K562 (cell line): ENCODE measurements at regions not wholly inside any gene's neighbourhood (a gene's known extent, or its start where the extent isn't known, plus 50 kb on each side); places are given as distances from the start of the nearest gene placed in this dataset.

Source experiments
- ATAC-seq: fragments of 200-7000 bp; cut with Tn5 transposase; 3 replicates; pipeline ENCODE4 v1.9.1; 2020; ENCODE audit warnings: moderate library complexity
- BruUV-seq: library from RNA; stranded (reverse); fragments of 400-500 nt; replicated peaks from 2 replicates; lab custom pipeline; 2021; lab: Mats Ljungman, UMichigan
- CTCF ChIA-PET: fragments of 300-600 bp; formaldehyde crosslinking; extraction: SDS; loops from one replicate; lab custom pipeline; 2021; ENCODE audit warnings: low intra/inter-chr PET ratio; lab: Yijun Ruan, JAX
- POLR2A ChIA-PET: fragments of 300-600, 350-650 bp; sonication (Branson Sonifier 250); formaldehyde crosslinking; extraction: SDS; loops from one replicate; lab custom pipeline; 2021; ENCODE audit warnings: antibody characterized with exemption, inconsistent platforms; lab: Yijun Ruan, JAX
- DNase-seq, 4 experiments: peaks; one replicate each; pipeline versions ENCODE4 v3.0.0 to v3.0.0-alpha.2; 2011 to 2018; ENCODE audit warnings: low spot score in 3 of 4, mixed read lengths in 3 of 4; ENCODE audit errors: extremely low read depth in 1 of 4
- FAIRE-seq: peaks from 2 replicates; lab custom pipeline; 2011; peaks lifted over from hg19 to GRCh38; lab: Jason Lieb, UNC
- H2AFZ ChIP-seq: 2 replicates; pipeline ENCODE4 v1.6.0; 2011; ENCODE audit warnings: low read depth, low read length, control low read depth, inconsistent platforms
- H3K27ac ChIP-seq: fragments of 200-600 bp; 3 replicates; pipeline ENCODE4 v1.8.0; 2011; ENCODE audit warnings: low read depth, mild to moderate bottlenecking, control low read depth, inconsistent platforms, low read length, moderate library complexity, mixed read lengths; ENCODE audit errors: extremely low read depth
- H3K27me3 ChIP-seq, 2 experiments: fragments of 300-600 bp in 1 of 2; 2 replicates in 1 of 2; 3 replicates in 1 of 2; pipeline versions ENCODE4 v1.6.0 to v1.8.0; 2011; ENCODE audit warnings: inconsistent platforms in 2 of 2, low read length in 2 of 2, mild to moderate bottlenecking in 1 of 2, mixed read lengths in 1 of 2, moderate library complexity in 1 of 2; ENCODE audit not compliant: control insufficient read depth in 2 of 2, insufficient read depth in 2 of 2
- H3K36me3 ChIP-seq: fragments of 300-600 bp; 3 replicates; pipeline ENCODE4 v1.8.0; 2011; ENCODE audit warnings: mild to moderate bottlenecking, low read length, inconsistent platforms; ENCODE audit not compliant: control insufficient read depth, insufficient read depth
- H3K4me1 ChIP-seq, 2 experiments: fragments of 200-600 bp in 1 of 2; replicated peaks in 1 of 2; 2 replicates in 1 of 2; 3 replicates in 1 of 2; pipeline versions ENCODE4 v1.5.1 to v1.8.0; 2011; ENCODE audit warnings: inconsistent platforms in 2 of 2, low read length in 2 of 2, mild to moderate bottlenecking in 1 of 2, mixed read lengths in 1 of 2, moderate library complexity in 1 of 2; ENCODE audit not compliant: control insufficient read depth in 2 of 2, insufficient read depth in 2 of 2
- H3K4me2 ChIP-seq: 2 replicates; pipeline ENCODE4 v1.6.1; 2011; ENCODE audit warnings: low read length, control low read depth, inconsistent platforms, mixed read lengths; ENCODE audit not compliant: insufficient read depth
- H3K4me3 ChIP-seq: fragments of 200-600 bp; sonication (generic), shearing (Covaris generic); 2 replicates; pipeline ENCODE4 v1.5.1; 2016; ENCODE audit warnings: control low read depth, inconsistent platforms
- H3K79me2 ChIP-seq: fragments of 200-600 bp; 3 replicates; pipeline ENCODE4 v1.8.0; 2011; ENCODE audit warnings: low read length, inconsistent platforms; ENCODE audit not compliant: control insufficient read depth, insufficient read depth
- H3K9ac ChIP-seq, 2 experiments: 2 replicates each; pipeline versions ENCODE4 v1.6.0 to v1.6.1; 2011; ENCODE audit warnings: low read depth in 2 of 2, low read length in 2 of 2, control low read depth in 1 of 2, inconsistent platforms in 1 of 2, mild to moderate bottlenecking in 1 of 2, mixed read lengths in 1 of 2; ENCODE audit not compliant: insufficient read depth in 1 of 2
- H3K9me1 ChIP-seq: one replicate; pipeline ENCODE4 v1.6.0; 2011; ENCODE audit warnings: inconsistent platforms, mild to moderate bottlenecking, low read length, moderate library complexity; ENCODE audit not compliant: control insufficient read depth, insufficient read depth
- H3K9me3 ChIP-seq: replicated peaks from 2 replicates; pipeline ENCODE4 v1.5.1; 2011; ENCODE audit warnings: low read depth, low read length, inconsistent platforms; ENCODE audit not compliant: control insufficient read depth, insufficient read depth
- H4K20me1 ChIP-seq: replicated peaks from 2 replicates; pipeline ENCODE4 v1.6.1; 2011; ENCODE audit warnings: low read length, inconsistent platforms, mixed read lengths; ENCODE audit not compliant: control insufficient read depth, insufficient read depth
- ARHGAP35 ChIP-seq: fragments of 450-650 bp; IDR thresholded peaks from 2 replicates; pipeline ENCODE4 v1.6.1; 2018; ENCODE audit not compliant: partially characterized antibody
- ATF1 ChIP-seq, 2 experiments: fragments of 450-650 bp in 1 of 2; IDR thresholded peaks; 2 replicates each; pipeline ENCODE4 v1.6.1; 2016; ENCODE audit warnings: missing compliant biosample characterization in 1 of 2, missing genetic modification characterization in 1 of 2
- DPF2 ChIP-seq: fragments of 450-650 bp; IDR thresholded peaks from 2 replicates; pipeline ENCODE4 v1.6.1; 2016
- MEF2D ChIP-seq: conservative IDR thresholded peaks from 2 replicates; pipeline ENCODE4 v1.6.1; 2016; ENCODE audit warnings: low read depth, missing genetic modification characterization, missing compliant biosample characterization
- NCOA1 ChIP-seq: fragments of 450-650 bp; IDR thresholded peaks from 2 replicates; pipeline ENCODE4 v1.6.1; 2016; ENCODE audit warnings: low read depth
- NR3C1 ChIP-seq: sonication (generic); formaldehyde crosslinking; IDR thresholded peaks from 2 replicates; pipeline ENCODE4 v1.8.1; 2022; ENCODE audit warnings: missing genetic modification reagents
- XRCC4 ChIP-seq: IDR thresholded peaks from one replicate; pipeline ENCODE4 v1.6.1; 2011; ENCODE audit not compliant: insufficient read depth, insufficient read length; ENCODE audit errors: extremely low read depth
- ZNF143 ChIP-seq: sonication (generic); formaldehyde crosslinking; IDR thresholded peaks from 2 replicates; pipeline ENCODE4 v1.9.0; 2022; ENCODE audit warnings: mild to moderate bottlenecking, missing genetic modification reagents
- WGBS: fragments of 100-300 bp; shearing (Covaris generic); methylation state at CpG from one replicate; pipeline ENCODE4 v1.1.6; 2016; ENCODE audit warnings: low coverage, mixed read lengths; ENCODE audit not compliant: insufficient coverage; ENCODE audit errors: missing lambda C conversion rate; 5-methylcytosine and 5-hydroxymethylcytosine counted together
- in situ Hi-C: fragments of 300-500 bp; cut with MboI; formaldehyde crosslinking; loops from 4 replicates; pipeline ENCODE4 v1.15.0; 2018; ENCODE audit warnings: inconsistent platforms, mixed read lengths
- intact Hi-C: fragments of 100-400 bp; cut with micrococcal nuclease; formaldehyde crosslinking; loops from 2 replicates; pipeline ENCODE4 v1.14.2; 2022
- TF ChIP-seq, protein P1 (sequence below): fragments of 450-650 bp; IDR thresholded peaks from 2 replicates; pipeline ENCODE4 v1.6.1; 2016; ENCODE audit warnings: antibody characterized with exemption
- TF ChIP-seq, protein P2 (sequence below), 2 experiments: fragments of 200-800 bp in 1 of 2; sonication (Bioruptor generic) in 1 of 2; sonication (generic) in 1 of 2; formaldehyde crosslinking in 1 of 2; IDR thresholded peaks in 1 of 2; conservative IDR thresholded peaks in 1 of 2; 2 replicates each; pipeline versions ENCODE4 v1.5.0 to v1.6.1; 2016 to 2020; ENCODE audit warnings: missing compliant biosample characterization in 1 of 2, missing genetic modification characterization in 1 of 2, missing genetic modification reagents in 1 of 2
- TF ChIP-seq, protein P3 (sequence below), 2 experiments: fragments of 450-650 bp in 1 of 2; sonication (generic) in 1 of 2; formaldehyde crosslinking in 1 of 2; IDR thresholded peaks in 1 of 2; conservative IDR thresholded peaks in 1 of 2; 2 replicates each; pipeline versions ENCODE4 v1.6.1 to v1.8.1; 2016 to 2023; ENCODE audit warnings: mild to moderate bottlenecking in 2 of 2, moderate library complexity in 2 of 2, inconsistent platforms in 1 of 2, missing genetic modification reagents in 1 of 2
- TF ChIP-seq, protein P4 (sequence below): fragments of 250-450 bp; sonication (Bioruptor Pico); IDR thresholded peaks from 2 replicates; pipeline ENCODE4 v1.5.0; 2022; ENCODE audit warnings: mild to moderate bottlenecking

DNA sequence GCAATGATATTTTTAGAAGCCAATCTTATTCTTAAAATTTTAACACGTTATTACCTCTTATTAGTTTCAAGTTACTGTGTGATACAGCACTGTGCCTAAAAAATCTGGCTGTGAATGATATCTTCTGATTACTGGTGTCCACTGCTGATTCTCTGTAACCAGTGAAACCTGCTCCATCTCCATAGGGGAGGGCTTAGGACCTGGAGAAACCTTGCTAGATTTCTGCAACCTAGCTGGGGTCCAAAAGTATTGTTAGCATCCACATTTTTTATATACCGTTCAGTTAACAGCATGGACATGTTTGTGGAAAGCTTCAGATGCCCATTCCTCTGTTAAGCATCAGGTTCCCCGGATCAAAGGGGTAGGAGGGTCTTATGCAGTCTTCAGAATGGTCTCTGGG lies 193.9 kb upstream of the TOPAZ1 start:
- no peak overlapping the region for H2AFZ ChIP-seq
- FAIRE-seq (no peak), DNase-seq (no peak), ATAC-seq (no peak)
- H3K79me2 ChIP-seq, result no peaks in the 10 kb centered on the region
- H3K4me3 ChIP-seq, result no peak overlapping the region
- H3K27ac ChIP-seq, result no peak overlapping the region
- no peaks in the 10 kb centered on the region for H3K36me3 ChIP-seq
- H3K4me1 ChIP-seq, result no peaks in the 10 kb centered on the region
- BruUV-seq, result no TSS peak
- peaks cover 3 to 27% of the 10 kb centered on the region in 2 experiments; a peak in 3 of 5 replicates for H3K27me3 ChIP-seq
- TF ChIP-seq, protein P1, sequence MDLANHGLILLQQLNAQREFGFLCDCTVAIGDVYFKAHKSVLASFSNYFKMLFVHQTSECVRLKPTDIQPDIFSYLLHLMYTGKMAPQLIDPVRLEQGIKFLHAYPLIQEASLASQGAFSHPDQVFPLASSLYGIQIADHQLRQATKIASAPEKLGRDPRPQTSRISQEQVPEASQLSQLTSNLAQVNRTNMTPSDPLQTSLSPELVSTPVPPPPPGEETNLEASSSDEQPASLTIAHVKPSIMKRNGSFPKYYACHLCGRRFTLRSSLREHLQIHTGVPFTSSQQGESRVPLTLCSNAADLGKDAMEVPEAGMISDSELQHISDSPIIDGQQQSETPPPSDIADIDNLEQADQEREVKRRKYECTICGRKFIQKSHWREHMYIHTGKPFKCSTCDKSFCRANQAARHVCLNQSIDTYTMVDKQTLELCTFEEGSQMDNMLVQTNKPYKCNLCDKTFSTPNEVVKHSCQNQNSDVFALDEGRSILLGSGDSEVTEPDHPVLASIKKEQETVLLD, result no peak
- no peak for TF ChIP-seq ARHGAP35
- no peak for TF ChIP-seq ATF1 (CRISPR knock-in tag; IDR thresholded peaks at IDR 0.05)
- TF ChIP-seq ATF1 (tag; IDR thresholded peaks at IDR 0.05), result no peak
- TF ChIP-seq, protein P2, sequence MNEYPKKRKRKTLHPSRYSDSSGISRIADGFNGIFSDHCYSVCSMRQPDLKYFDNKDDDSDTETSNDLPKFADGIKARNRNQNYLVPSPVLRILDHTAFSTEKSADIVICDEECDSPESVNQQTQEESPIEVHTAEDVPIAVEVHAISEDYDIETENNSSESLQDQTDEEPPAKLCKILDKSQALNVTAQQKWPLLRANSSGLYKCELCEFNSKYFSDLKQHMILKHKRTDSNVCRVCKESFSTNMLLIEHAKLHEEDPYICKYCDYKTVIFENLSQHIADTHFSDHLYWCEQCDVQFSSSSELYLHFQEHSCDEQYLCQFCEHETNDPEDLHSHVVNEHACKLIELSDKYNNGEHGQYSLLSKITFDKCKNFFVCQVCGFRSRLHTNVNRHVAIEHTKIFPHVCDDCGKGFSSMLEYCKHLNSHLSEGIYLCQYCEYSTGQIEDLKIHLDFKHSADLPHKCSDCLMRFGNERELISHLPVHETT (CRISPR knock-in tag; conservative IDR thresholded peaks at IDR 0.05 in 1 of 2, IDR thresholded peaks at IDR 0.05 in 1 of 2), result no peak
- no peak for TF ChIP-seq NR3C1 (CRISPR knock-in tag)
- no peak for TF ChIP-seq DPF2
- TF ChIP-seq MEF2D, result no peak
- no peak for TF ChIP-seq XRCC4
- TF ChIP-seq, protein P3, sequence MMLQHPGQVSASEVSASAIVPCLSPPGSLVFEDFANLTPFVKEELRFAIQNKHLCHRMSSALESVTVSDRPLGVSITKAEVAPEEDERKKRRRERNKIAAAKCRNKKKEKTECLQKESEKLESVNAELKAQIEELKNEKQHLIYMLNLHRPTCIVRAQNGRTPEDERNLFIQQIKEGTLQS (IDR thresholded peaks at IDR 0.05), result no peak
- TF ChIP-seq, protein P3 (CRISPR knock-in tag; conservative IDR thresholded peaks at IDR 0.05), result no peak
- TF ChIP-seq NCOA1, result no peak
- TF ChIP-seq, protein P4, sequence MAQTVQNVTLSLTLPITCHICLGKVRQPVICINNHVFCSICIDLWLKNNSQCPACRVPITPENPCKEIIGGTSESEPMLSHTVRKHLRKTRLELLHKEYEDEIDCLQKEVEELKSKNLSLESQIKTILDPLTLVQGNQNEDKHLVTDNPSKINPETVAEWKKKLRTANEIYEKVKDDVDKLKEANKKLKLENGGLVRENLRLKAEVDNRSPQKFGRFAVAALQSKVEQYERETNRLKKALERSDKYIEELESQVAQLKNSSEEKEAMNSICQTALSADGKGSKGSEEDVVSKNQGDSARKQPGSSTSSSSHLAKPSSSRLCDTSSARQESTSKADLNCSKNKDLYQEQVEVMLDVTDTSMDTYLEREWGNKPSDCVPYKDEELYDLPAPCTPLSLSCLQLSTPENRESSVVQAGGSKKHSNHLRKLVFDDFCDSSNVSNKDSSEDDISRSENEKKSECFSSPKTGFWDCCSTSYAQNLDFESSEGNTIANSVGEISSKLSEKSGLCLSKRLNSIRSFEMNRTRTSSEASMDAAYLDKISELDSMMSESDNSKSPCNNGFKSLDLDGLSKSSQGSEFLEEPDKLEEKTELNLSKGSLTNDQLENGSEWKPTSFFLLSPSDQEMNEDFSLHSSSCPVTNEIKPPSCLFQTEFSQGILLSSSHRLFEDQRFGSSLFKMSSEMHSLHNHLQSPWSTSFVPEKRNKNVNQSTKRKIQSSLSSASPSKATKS (CRISPR knock-in tag), result no peak
- TF ChIP-seq ZNF143 (CRISPR knock-in tag), result no peak
- intact Hi-C loops, result no loop called here
- no peak overlapping the region for H3K9ac ChIP-seq
- H4K20me1 ChIP-seq, result no peaks in the 10 kb centered on the region
- ChIA-PET POLR2A (no interaction called here), CTCF (no interaction called here)
- 0% methylated on average over 3 of the region's 3 CpGs for WGBS
- no peaks in the 10 kb centered on the region for H3K9me3 ChIP-seq
- in situ Hi-C loops, result loop anchor here (10.0 kb wide), 1 partner anchor 1013 kb away; no protein-coding TSS in a partner anchor
- no peak overlapping the region for H3K4me2 ChIP-seq
- H3K9me1 ChIP-seq, result no peaks in the 10 kb centered on the region
